ENCODE measurements at regions not wholly inside any gene's neighbourhood (a gene's known extent, or its start where the extent isn't known, plus 50 kb on each side); places are given as distances from the start of the nearest gene placed in this dataset.

DNA sequence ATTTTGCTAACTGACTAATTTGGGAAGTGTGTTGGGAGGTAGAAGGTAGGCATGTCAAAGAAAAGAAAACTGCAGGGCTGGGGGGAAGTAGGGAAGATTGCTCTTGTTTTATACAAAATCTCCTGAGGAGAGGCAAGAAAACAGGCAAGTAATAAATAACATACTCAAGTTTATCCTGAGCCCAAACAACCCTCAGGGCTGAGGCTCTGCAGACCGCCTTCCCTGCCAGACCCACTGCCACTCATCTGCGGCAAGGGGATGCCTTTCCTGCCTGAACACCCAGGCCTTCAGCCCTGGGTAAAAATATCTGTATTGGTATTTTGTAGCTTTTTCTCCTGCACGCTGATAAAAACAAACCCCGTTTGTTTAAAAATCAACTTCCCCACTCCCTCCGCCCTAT lies 399.8 kb upstream of the NFE2L3 start:
- no peaks in the 10 kb centered on the region for H3K9me3 ChIP-seq
- H3K4me1 ChIP-seq (ENCODE audit: control insufficient read depth in 1 of 2, insufficient read depth in 1 of 2, low read depth in 1 of 2, low read length in 1 of 2): no peaks in the 10 kb centered on the region
- no peaks in the 10 kb centered on the region for H3K36me3 ChIP-seq
- H3K27me3 ChIP-seq: no peaks in the 10 kb centered on the region
- H3K27ac ChIP-seq: no peak overlapping the region
- H3K4me3 ChIP-seq (ENCODE audit: low read depth in 1 of 2, low read length in 1 of 2): no peak overlapping the region
- TF ChIP-seq, protein P1, sequence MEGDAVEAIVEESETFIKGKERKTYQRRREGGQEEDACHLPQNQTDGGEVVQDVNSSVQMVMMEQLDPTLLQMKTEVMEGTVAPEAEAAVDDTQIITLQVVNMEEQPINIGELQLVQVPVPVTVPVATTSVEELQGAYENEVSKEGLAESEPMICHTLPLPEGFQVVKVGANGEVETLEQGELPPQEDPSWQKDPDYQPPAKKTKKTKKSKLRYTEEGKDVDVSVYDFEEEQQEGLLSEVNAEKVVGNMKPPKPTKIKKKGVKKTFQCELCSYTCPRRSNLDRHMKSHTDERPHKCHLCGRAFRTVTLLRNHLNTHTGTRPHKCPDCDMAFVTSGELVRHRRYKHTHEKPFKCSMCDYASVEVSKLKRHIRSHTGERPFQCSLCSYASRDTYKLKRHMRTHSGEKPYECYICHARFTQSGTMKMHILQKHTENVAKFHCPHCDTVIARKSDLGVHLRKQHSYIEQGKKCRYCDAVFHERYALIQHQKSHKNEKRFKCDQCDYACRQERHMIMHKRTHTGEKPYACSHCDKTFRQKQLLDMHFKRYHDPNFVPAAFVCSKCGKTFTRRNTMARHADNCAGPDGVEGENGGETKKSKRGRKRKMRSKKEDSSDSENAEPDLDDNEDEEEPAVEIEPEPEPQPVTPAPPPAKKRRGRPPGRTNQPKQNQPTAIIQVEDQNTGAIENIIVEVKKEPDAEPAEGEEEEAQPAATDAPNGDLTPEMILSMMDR (IDR thresholded peaks at IDR 0.05): no peak

DNA sequence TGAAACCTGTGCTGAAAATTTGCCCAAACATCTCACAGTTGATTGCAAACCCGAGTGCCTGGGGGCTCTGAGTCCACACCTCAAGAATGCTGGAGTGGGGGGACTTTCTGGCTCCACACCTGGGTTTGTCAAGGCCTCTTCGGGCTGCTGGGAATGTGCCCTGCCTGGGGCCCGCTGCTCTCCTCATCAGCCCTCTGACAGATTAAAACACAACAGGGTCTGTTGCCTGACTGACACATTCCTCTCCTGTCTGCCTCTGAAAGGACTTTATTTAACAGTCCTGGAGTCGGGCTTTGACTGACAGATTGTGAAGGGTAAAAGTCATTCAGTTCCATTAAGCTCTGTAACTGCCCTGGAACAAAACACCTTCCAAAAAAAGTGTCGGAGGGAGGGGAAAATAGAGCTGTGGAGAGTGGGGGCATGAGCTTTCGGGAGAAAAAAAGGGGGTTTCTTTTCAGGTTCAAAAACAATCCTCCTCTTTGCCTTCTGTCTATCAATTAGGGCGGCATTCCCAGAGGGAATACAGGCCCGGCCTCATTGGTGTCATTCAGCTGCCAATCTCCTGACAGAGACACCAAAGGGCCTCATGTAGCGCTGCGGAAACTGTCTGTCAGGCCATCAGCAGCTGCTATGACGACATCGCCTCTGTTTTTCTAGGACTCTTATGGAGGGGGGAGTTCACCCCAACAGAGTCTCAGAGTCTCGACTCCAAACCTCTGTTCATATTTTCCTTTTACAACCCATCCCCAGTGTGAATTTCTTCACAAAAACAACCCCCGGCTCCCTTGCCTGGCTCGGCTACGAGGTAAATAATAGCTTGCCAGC lies 398.8 kb upstream of the NFE2L3 start:
- Histone ChIP-seq H3K27ac (no peak overlapping the region), H3K27me3 (no peaks in the 10 kb centered on the region), H3K36me3 (no peaks in the 10 kb centered on the region), H3K4me3 (ENCODE audit: low read depth in 1 of 2, low read length in 1 of 2) (no peak overlapping the region), H3K9me3 (no peaks in the 10 kb centered on the region), H3K4me1 (ENCODE audit: control insufficient read depth in 1 of 2, insufficient read depth in 1 of 2, low read depth in 1 of 2, low read length in 1 of 2) (no peaks in the 10 kb centered on the region)
- TF ChIP-seq, protein P1 (IDR thresholded peaks at IDR 0.05): no peak

DNA sequence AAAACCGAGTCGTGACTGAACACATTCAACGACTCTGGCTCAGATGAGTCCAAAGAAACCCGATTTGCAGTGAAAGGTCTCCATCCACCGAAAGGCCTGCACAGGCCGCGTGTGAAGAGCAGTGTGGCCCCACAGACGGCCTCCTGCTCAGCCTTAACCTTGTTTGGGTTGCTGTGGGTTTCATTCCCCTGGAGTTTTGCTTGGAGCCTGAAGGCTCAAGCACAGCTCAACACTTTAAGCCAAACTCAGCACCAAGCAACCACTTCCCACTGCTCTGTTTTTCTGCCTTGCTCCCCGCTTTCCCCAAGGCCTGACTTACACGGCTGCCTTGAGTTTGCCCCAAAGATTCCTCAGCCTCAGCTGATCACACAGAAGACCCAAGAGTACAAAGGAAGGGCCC lies 398.2 kb upstream of the NFE2L3 start:
- TF ChIP-seq, protein P1 (IDR thresholded peaks at IDR 0.05): no peak
- Histone ChIP-seq H3K27me3 (no peaks in the 10 kb centered on the region), H3K27ac (no peak overlapping the region), H3K4me3 (ENCODE audit: low read depth in 1 of 2, low read length in 1 of 2) (no peak overlapping the region), H3K36me3 (no peaks in the 10 kb centered on the region), H3K9me3 (no peaks in the 10 kb centered on the region), H3K4me1 (ENCODE audit: control insufficient read depth in 1 of 2, insufficient read depth in 1 of 2, low read depth in 1 of 2, low read length in 1 of 2) (no peaks in the 10 kb centered on the region)

DNA sequence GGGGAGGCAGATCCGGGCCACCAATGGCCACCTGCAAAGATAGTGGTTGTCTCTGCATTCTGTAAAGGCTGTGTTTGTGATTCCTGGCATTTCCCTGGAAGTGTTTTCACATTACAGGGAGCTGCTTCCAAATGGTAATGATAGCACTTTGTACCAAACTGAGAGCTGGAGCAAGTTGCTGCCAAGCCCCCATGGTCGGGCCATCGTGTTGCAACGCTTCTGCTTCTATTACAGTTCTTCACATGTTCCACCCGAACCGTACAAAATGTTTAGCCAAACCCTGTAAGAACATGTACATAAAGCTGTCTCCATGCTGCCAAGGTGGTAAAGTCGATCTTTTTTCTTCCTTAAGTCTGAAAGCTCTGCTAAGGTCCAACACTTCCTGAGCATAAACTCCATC lies 397.7 kb upstream of the NFE2L3 start:
- Histone ChIP-seq H3K27ac (no peak overlapping the region), H3K9me3 (no peaks in the 10 kb centered on the region), H3K36me3 (no peaks in the 10 kb centered on the region), H3K4me3 (ENCODE audit: low read depth in 1 of 2, low read length in 1 of 2) (no peak overlapping the region), H3K4me1 (ENCODE audit: control insufficient read depth in 1 of 2, insufficient read depth in 1 of 2, low read depth in 1 of 2, low read length in 1 of 2) (no peaks in the 10 kb centered on the region), H3K27me3 (no peaks in the 10 kb centered on the region)
- TF ChIP-seq, protein P1 (IDR thresholded peaks at IDR 0.05): no peak

DNA sequence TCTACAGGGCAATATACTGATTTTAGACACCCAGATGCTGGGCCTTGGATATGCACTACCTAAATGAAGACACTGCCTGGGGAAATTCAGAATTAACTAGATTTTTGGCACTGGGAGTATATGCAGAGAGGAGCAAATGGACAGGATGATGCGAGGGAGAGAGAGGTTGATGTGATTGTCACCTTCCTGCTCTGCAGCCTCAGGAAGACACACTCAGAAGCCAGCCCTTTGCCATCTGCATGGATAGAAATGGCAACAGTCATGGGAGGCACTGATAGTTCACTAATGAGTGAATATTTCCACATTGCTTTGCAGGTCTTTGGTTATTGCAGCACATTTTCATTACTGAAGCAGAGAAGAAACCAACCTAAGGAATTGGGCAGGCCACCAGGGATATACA lies 397.2 kb upstream of the NFE2L3 start:
- Histone ChIP-seq H3K4me3 (ENCODE audit: low read depth in 1 of 2, low read length in 1 of 2) (no peak overlapping the region), H3K4me1 (ENCODE audit: control insufficient read depth in 1 of 2, insufficient read depth in 1 of 2, low read depth in 1 of 2, low read length in 1 of 2) (no peaks in the 10 kb centered on the region), H3K27ac (no peak overlapping the region), H3K36me3 (no peaks in the 10 kb centered on the region), H3K27me3 (no peaks in the 10 kb centered on the region), H3K9me3 (no peaks in the 10 kb centered on the region)
- TF ChIP-seq, protein P1 (IDR thresholded peaks at IDR 0.05): no peak

Data from neutrophil (primary cell).